ENCODE measurements at regions not wholly inside any gene's neighbourhood (a gene's known extent, or its start where the extent isn't known, plus 50 kb on each side); places are given as distances from the start of the nearest gene placed in this dataset.
"Not testable (repeated sequence)": the region's sequence is repeated elsewhere in the genome, so short reads cannot be mapped to it uniquely, and the experiment has no call there.

- no peaks in the 10 kb centered on the region for H3K4me1 ChIP-seq (ENCODE audit: insufficient read depth, low read length)
- DNase-seq: no peak
- H3K27ac ChIP-seq (ENCODE audit: low read depth in 1 of 2, low read length in 2 of 2): no peak overlapping the region
- H3K27me3 ChIP-seq (ENCODE audit: control insufficient read depth in 1 of 2, insufficient read depth in 2 of 2, low read length in 2 of 2): no peaks in the 10 kb centered on the region
- ChIA-PET POLR2A (no interaction called here), CTCF (no interaction called here)
- TF ChIP-seq CTCF (IDR thresholded peaks at IDR 0.05): no peak
- H3K27me3 Mint-ChIP-seq: no peaks in the 10 kb centered on the region
- no peaks in the 10 kb centered on the region for H3K4me1 Mint-ChIP-seq (ENCODE audit: low read depth)
- H3K27ac Mint-ChIP-seq: no peak overlapping the region
- no peak overlapping the region for H3K4me3 ChIP-seq (ENCODE audit: low read length)
- intact Hi-C loops (cut with DNase I, micrococcal nuclease): no loop called here
- H3K36me3 Mint-ChIP-seq (ENCODE audit: low read depth): no peaks in the 10 kb centered on the region
- H3K9me3 ChIP-seq (ENCODE audit: control insufficient read depth in 1 of 2, insufficient read depth in 1 of 2, low read length in 2 of 2): no peaks in the 10 kb centered on the region
- no peak for ATAC-seq (ENCODE audit: poor library complexity)
- no peaks in the 10 kb centered on the region for H3K36me3 ChIP-seq (ENCODE audit: insufficient read depth, low read length)
- H3K4me3 Mint-ChIP-seq: no peak overlapping the region
- H3K9me3 Mint-ChIP-seq: peaks cover 7% of the 10 kb centered on the region
Measured at GRCh38 chr20:30937790-30938189, 319.7 kb upstream of the DEFB115 start.

GRCh38 chr20:30949761-30950160 lies 307.7 kb upstream of the DEFB115 start:
- DNase-seq (peak in 1 of 14 experiments; percentile 6), ATAC-seq (ENCODE audit: poor library complexity) (no peak)
- Mint-ChIP-seq H3K27ac (no peak overlapping the region), H3K9me3 (peaks cover 4% of the 10 kb centered on the region), H3K4me3 (no peak overlapping the region), H3K4me1 (ENCODE audit: low read depth) (no peaks in the 10 kb centered on the region), H3K27me3 (no peaks in the 10 kb centered on the region), H3K36me3 (ENCODE audit: low read depth) (no peaks in the 10 kb centered on the region)
- Histone ChIP-seq H3K9me3 (ENCODE audit: control insufficient read depth in 1 of 2, insufficient read depth in 1 of 2, low read length in 2 of 2) (peaks cover 0 to 8% of the 10 kb centered on the region in 2 experiments), H3K27ac (ENCODE audit: low read depth in 1 of 2, low read length in 2 of 2) (no peak overlapping the region), H3K4me1 (ENCODE audit: insufficient read depth, low read length) (no peaks in the 10 kb centered on the region), H3K4me3 (ENCODE audit: low read length) (no peak overlapping the region), H3K27me3 (ENCODE audit: control insufficient read depth in 1 of 2, insufficient read depth in 2 of 2, low read length in 2 of 2) (no peaks in the 10 kb centered on the region), H3K36me3 (ENCODE audit: insufficient read depth, low read length) (no peaks in the 10 kb centered on the region)
- no peak for TF ChIP-seq CTCF (IDR thresholded peaks at IDR 0.05)
- CTCF ChIA-PET: no interaction called here
- POLR2A ChIA-PET: no interaction called here
- intact Hi-C loops (cut with DNase I, micrococcal nuclease): no loop called here

DNA sequence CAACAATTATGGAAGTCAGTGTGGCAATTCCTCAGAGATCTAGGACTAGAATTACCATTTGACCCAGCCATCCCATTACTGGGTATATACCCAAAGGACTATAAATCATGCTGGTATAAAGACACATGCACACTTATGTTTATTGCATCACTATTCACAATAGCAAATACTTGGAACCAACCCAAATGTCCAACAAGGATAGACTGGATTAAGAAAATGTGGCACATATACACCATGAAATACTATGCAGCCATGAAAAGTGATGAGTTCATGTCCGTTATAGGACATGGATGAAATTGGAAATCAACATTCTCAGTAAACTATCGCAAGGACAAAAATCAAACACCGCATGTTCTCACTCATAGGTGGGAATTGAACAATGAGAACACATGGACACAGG lies 306.4 kb upstream of the DEFB115 start:
- H3K4me3 ChIP-seq (ENCODE audit: low read length); H3K27ac Mint-ChIP-seq; H3K27ac ChIP-seq (ENCODE audit: low read depth in 1 of 2, low read length in 2 of 2); intact Hi-C loops (cut with DNase I, micrococcal nuclease); H3K4me1 ChIP-seq (ENCODE audit: insufficient read depth, low read length); POLR2A ChIA-PET; H3K36me3 ChIP-seq (ENCODE audit: insufficient read depth, low read length); ATAC-seq (ENCODE audit: poor library complexity); H3K9me3 ChIP-seq (ENCODE audit: control insufficient read depth in 1 of 2, insufficient read depth in 1 of 2, low read length in 2 of 2); H3K36me3 Mint-ChIP-seq (ENCODE audit: low read depth); CTCF ChIA-PET; H3K4me1 Mint-ChIP-seq (ENCODE audit: low read depth); H3K4me3 Mint-ChIP-seq; DNase-seq; H3K27me3 ChIP-seq (ENCODE audit: control insufficient read depth in 1 of 2, insufficient read depth in 2 of 2, low read length in 2 of 2); H3K27me3 Mint-ChIP-seq; H3K9me3 Mint-ChIP-seq: not testable (repeated sequence)

GRCh38 chr20:30956649-30957048 lies 300.8 kb upstream of the DEFB115 start:
- H3K36me3 ChIP-seq (ENCODE audit: insufficient read depth, low read length); H3K27me3 Mint-ChIP-seq; DNase-seq; POLR2A ChIA-PET; CTCF ChIA-PET; H3K9me3 ChIP-seq (ENCODE audit: control insufficient read depth in 1 of 2, insufficient read depth in 1 of 2, low read length in 2 of 2); H3K4me1 ChIP-seq (ENCODE audit: insufficient read depth, low read length); H3K27ac Mint-ChIP-seq; H3K27me3 ChIP-seq (ENCODE audit: control insufficient read depth in 1 of 2, insufficient read depth in 2 of 2, low read length in 2 of 2); H3K36me3 Mint-ChIP-seq (ENCODE audit: low read depth); H3K4me3 Mint-ChIP-seq; H3K4me3 ChIP-seq (ENCODE audit: low read length); H3K4me1 Mint-ChIP-seq (ENCODE audit: low read depth); ATAC-seq (ENCODE audit: poor library complexity); H3K27ac ChIP-seq (ENCODE audit: low read depth in 1 of 2, low read length in 2 of 2); H3K9me3 Mint-ChIP-seq; intact Hi-C loops (cut with DNase I, micrococcal nuclease): not testable (repeated sequence)

DNA sequence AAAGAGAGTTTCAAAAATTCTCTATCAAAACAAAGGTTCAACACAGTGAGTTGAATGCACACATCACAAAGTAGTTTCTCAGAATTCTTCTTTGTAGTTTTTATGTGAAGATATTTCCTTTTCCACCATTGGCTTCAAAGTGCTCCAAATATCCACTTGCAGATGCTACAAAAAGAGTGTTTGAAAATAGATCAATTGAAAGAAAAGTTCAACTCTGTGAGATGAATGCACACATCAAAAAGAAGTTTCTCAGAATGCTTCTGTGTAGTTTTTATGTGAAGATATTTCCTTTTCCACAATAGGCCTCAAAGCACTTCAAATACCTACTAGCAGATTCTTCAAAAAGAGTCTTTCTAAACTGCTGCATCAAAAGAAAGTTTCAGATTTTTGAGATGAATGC lies 298.3 kb upstream of the DEFB115 start:
- H3K27ac Mint-ChIP-seq; CTCF ChIA-PET; H3K27me3 ChIP-seq (ENCODE audit: control insufficient read depth in 1 of 2, insufficient read depth in 2 of 2, low read length in 2 of 2); H3K4me1 ChIP-seq (ENCODE audit: insufficient read depth, low read length); H3K9me3 Mint-ChIP-seq; ATAC-seq (ENCODE audit: poor library complexity); H3K4me1 Mint-ChIP-seq (ENCODE audit: low read depth); H3K27ac ChIP-seq (ENCODE audit: low read depth in 1 of 2, low read length in 2 of 2); H3K27me3 Mint-ChIP-seq; H3K4me3 ChIP-seq (ENCODE audit: low read length); H3K9me3 ChIP-seq (ENCODE audit: control insufficient read depth in 1 of 2, insufficient read depth in 1 of 2, low read length in 2 of 2); POLR2A ChIA-PET; H3K36me3 ChIP-seq (ENCODE audit: insufficient read depth, low read length); DNase-seq; intact Hi-C loops (cut with DNase I, micrococcal nuclease); H3K36me3 Mint-ChIP-seq (ENCODE audit: low read depth); H3K4me3 Mint-ChIP-seq: not testable (repeated sequence)

Data from CD4-positive, alpha-beta T cell (primary cell).